CD14-positive monocyte (primary cell): ENCODE measurements at regions not wholly inside any gene's neighbourhood (a gene's known extent, or its start where the extent isn't known, plus 50 kb on each side); places are given as distances from the start of the nearest gene placed in this dataset.

Experiments
- DNase-seq, 3 donors: peaks; one replicate each; pipeline ENCODE4 v3.0.0-alpha.2; 2011 to 2022
- H2AFZ ChIP-seq: 2 replicates; pipeline ENCODE4 v1.6.0; 2012; ENCODE audit warnings: mild to moderate bottlenecking, low read depth, low read length, inconsistent platforms; ENCODE audit not compliant: insufficient read depth, poor library complexity, severe bottlenecking
- H3K27ac ChIP-seq, 2 donors: 1 replicate in 1 of 2; 2 replicates in 1 of 2; pipeline ENCODE4 v1.5.1; 2012 to 2013; ENCODE audit warnings: low read length in 2 of 2, control low read depth in 1 of 2, inconsistent platforms in 1 of 2, low read depth in 1 of 2, mild to moderate bottlenecking in 1 of 2
- H3K27me3 ChIP-seq, 2 donors: one replicate each; pipeline versions ENCODE4 v1.6.0 to v1.6.1; 2011 to 2013; ENCODE audit warnings: low read length in 2 of 2; ENCODE audit not compliant: control insufficient read depth in 2 of 2, insufficient read depth in 2 of 2
- H3K36me3 ChIP-seq, 2 donors: replicated peaks in 1 of 2; 1 replicate in 1 of 2; 2 replicates in 1 of 2; pipeline versions ENCODE4 v1.5.1 to v1.6.1; 2012 to 2013; ENCODE audit warnings: low read length in 2 of 2, control low read depth in 1 of 2, inconsistent platforms in 1 of 2, mild to moderate bottlenecking in 1 of 2; ENCODE audit not compliant: insufficient read depth in 2 of 2, control insufficient read depth in 1 of 2
- H3K4me1 ChIP-seq, 2 donors: 1 replicate in 1 of 2; 2 replicates in 1 of 2; pipeline versions ENCODE4 v1.5.1 to v1.6.1; 2012 to 2013; ENCODE audit warnings: low read length in 2 of 2, control low read depth in 1 of 2, inconsistent platforms in 1 of 2, mild to moderate bottlenecking in 1 of 2, moderate library complexity in 1 of 2; ENCODE audit not compliant: insufficient read depth in 2 of 2, control insufficient read depth in 1 of 2
- H3K4me2 ChIP-seq: replicated peaks from 2 replicates; pipeline ENCODE3; 2012; ENCODE audit warnings: low read length, moderate library complexity, mild to moderate bottlenecking; ENCODE audit not compliant: poor library complexity, severe bottlenecking; ENCODE audit errors: extremely low read depth
- H3K4me3 ChIP-seq, 3 experiments: fragments of 200-600 bp in 1 of 3; sonication (generic) in 1 of 3; replicated peaks in 1 of 3; 1 replicate in 2 of 3; 2 replicates in 1 of 3; pipeline ENCODE4 v1.5.1; 2011 to 2013; ENCODE audit warnings: low read length in 3 of 3, mild to moderate bottlenecking in 3 of 3, control low read depth in 2 of 3, low read depth in 2 of 3, inconsistent platforms in 1 of 3, moderate library complexity in 1 of 3
- H3K79me2 ChIP-seq: 2 replicates; pipeline ENCODE4 v1.6.0; 2012; ENCODE audit warnings: mild to moderate bottlenecking, control low read depth, inconsistent platforms, low read length, moderate library complexity; ENCODE audit not compliant: insufficient read depth
- H3K9ac ChIP-seq: 2 replicates; pipeline ENCODE4 v1.6.0; 2017; ENCODE audit warnings: low read length, mild to moderate bottlenecking; ENCODE audit not compliant: insufficient read depth, poor library complexity, severe bottlenecking
- H3K9me3 ChIP-seq, 2 donors: replicated peaks in 1 of 2; 1 replicate in 1 of 2; 2 replicates in 1 of 2; pipeline versions ENCODE4 v1.5.1 to v1.6.1; 2012 to 2013; ENCODE audit warnings: low read length in 2 of 2, control low read depth in 1 of 2; ENCODE audit not compliant: control insufficient read depth in 1 of 2, insufficient read depth in 1 of 2
- H4K20me1 ChIP-seq: 2 replicates; pipeline ENCODE4 v1.6.0; 2012; ENCODE audit warnings: mild to moderate bottlenecking, low read length, control low read depth, moderate library complexity; ENCODE audit not compliant: insufficient read depth
- H3K27ac Mint-ChIP-seq, 7 donors: one replicate each; pipeline ENCODE4 v1.8.0; 2020; ENCODE audit warnings: mild to moderate bottlenecking in 7 of 7, mixed read lengths in 7 of 7, moderate library complexity in 6 of 7, inconsistent platforms in 2 of 7
- H3K27me3 Mint-ChIP-seq, 3 donors: one replicate each; pipeline ENCODE4 v1.8.0; 2021 to 2022; ENCODE audit warnings: low read depth in 3 of 3, mild to moderate bottlenecking in 3 of 3, mixed read lengths in 3 of 3, moderate library complexity in 3 of 3, inconsistent platforms in 1 of 3
- H3K36me3 Mint-ChIP-seq, 2 donors: one replicate each; pipeline ENCODE4 v1.8.0; 2020; ENCODE audit warnings: mixed read lengths in 2 of 2, inconsistent platforms in 1 of 2, mild to moderate bottlenecking in 1 of 2
- H3K4me1 Mint-ChIP-seq: one replicate; pipeline ENCODE4 v1.8.0; 2020; ENCODE audit warnings: mild to moderate bottlenecking, mixed read lengths
- H3K4me3 Mint-ChIP-seq, 2 donors: one replicate each; pipeline ENCODE4 v1.8.0; 2020; ENCODE audit warnings: mild to moderate bottlenecking in 2 of 2, mixed read lengths in 2 of 2, moderate library complexity in 1 of 2
- H3K9me3 Mint-ChIP-seq, 7 donors: one replicate each; pipeline ENCODE4 v1.8.0; 2020 to 2022; ENCODE audit warnings: mixed read lengths in 7 of 7, mild to moderate bottlenecking in 6 of 7, moderate library complexity in 6 of 7, inconsistent platforms in 2 of 7
- WGBS: methylation state at CpG from one replicate; pipeline ENCODE4 v1.1.5; 2013; ENCODE audit warnings: missing lambda C conversion rate; ENCODE audit not compliant: insufficient coverage; 5-methylcytosine and 5-hydroxymethylcytosine counted together
- intact Hi-C, 2 donors: fragments of 100-400 bp; cut with micrococcal nuclease; formaldehyde crosslinking; loops; one replicate each; pipeline versions ENCODE4 v1.15.0 to v1.15.1; 2023
- TF ChIP-seq, protein P1 (sequence below): fragments of 200-600 bp; IDR thresholded peaks from one replicate; pipeline ENCODE4 v1.8.0; 2022; ENCODE audit warnings: antibody characterized with exemption, mild to moderate bottlenecking

DNA sequence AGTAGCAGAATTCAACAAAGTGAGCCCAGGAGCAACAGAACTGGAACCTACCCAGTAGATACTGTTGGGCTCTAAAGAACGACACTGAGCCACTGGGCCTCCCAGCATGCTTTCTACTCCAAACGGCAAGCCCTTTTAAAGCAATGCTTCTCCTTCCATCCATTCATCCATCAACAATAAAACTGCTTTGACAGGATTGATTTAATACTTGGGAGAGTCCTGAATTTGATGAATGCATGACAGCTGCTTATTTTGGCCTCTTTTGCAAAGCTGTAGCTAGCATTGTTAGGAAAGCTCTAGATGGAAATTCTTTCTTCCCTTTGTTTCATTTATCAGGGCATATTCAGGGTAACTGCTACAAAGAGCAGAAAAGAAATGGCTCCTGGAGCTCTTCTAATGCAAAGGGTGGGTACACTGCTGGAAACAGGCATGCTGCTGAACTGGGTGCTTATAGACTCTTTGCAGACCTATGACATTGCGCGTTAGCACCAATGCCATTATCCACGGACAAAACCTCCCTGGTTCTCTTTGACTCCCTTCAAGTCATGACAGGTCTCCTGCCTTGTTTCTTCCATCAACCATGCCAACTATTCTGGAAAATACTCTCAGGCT, 138.4 kb upstream of the HNRNPA3 start:
- WGBS = 94% methylated on average over 3 of the region's 5 CpGs
- H3K4me3 Mint-ChIP-seq = no peak overlapping the region
- H3K27ac Mint-ChIP-seq = no peak overlapping the region
- Histone ChIP-seq H3K9me3 (no peaks in the 10 kb centered on the region), H3K4me2 (no peak overlapping the region), H3K27ac (no peak overlapping the region), H4K20me1 (no peaks in the 10 kb centered on the region), H3K27me3 (no peaks in the 10 kb centered on the region), H3K4me1 (no peaks in the 10 kb centered on the region), H3K36me3 (no peaks in the 10 kb centered on the region), H3K9ac (no peak overlapping the region), H3K4me3 (no peak overlapping the region), H3K79me2 (no peaks in the 10 kb centered on the region), H2AFZ (no peak overlapping the region)
- H3K4me1 Mint-ChIP-seq = peaks cover 2% of the 10 kb centered on the region
- peaks cover 0 to under 1% (median 0%) of the 10 kb centered on the region in 7 donors for H3K9me3 Mint-ChIP-seq
- peaks cover 2 to 5% (median 4%) of the 10 kb centered on the region in 3 donors for H3K27me3 Mint-ChIP-seq
- no peak for DNase-seq
- intact Hi-C loops = no loop called here
- no peaks in the 10 kb centered on the region for H3K36me3 Mint-ChIP-seq
- TF ChIP-seq, protein P1, sequence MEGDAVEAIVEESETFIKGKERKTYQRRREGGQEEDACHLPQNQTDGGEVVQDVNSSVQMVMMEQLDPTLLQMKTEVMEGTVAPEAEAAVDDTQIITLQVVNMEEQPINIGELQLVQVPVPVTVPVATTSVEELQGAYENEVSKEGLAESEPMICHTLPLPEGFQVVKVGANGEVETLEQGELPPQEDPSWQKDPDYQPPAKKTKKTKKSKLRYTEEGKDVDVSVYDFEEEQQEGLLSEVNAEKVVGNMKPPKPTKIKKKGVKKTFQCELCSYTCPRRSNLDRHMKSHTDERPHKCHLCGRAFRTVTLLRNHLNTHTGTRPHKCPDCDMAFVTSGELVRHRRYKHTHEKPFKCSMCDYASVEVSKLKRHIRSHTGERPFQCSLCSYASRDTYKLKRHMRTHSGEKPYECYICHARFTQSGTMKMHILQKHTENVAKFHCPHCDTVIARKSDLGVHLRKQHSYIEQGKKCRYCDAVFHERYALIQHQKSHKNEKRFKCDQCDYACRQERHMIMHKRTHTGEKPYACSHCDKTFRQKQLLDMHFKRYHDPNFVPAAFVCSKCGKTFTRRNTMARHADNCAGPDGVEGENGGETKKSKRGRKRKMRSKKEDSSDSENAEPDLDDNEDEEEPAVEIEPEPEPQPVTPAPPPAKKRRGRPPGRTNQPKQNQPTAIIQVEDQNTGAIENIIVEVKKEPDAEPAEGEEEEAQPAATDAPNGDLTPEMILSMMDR = no peak

DNA sequence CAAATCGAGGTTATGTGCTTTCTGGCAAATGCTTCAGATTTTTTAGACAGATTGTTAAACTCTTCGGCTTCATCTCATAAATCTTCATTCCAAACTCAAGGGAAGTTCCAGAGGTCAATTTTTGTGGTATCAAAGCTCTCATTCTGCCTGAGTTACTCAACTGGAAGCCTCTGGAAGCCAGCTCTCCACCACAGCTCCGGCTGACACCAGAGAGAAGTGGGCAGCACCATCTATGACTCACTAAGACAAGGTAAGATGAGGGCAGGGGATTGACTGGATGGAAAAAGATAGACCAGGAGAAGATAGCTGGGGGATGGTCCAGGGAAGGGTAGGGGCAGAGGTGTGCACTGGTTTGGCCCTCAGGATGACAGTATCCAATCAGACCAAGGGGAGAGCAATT, 137.3 kb upstream of the HNRNPA3 start:
- intact Hi-C loops = no loop called here
- H3K27me3 Mint-ChIP-seq = peaks cover 2 to 5% (median 4%) of the 10 kb centered on the region in 3 donors
- no peak overlapping the region for H3K4me3 ChIP-seq

More for the DNA sequence above, 137.3 kb upstream of the HNRNPA3 start:
- Mint-ChIP-seq H3K36me3 (no peaks in the 10 kb centered on the region), H3K9me3 (peaks cover 0 to 2% (median 0%) of the 10 kb centered on the region in 7 donors), H3K4me3 (no peak overlapping the region), H3K27ac (no peak overlapping the region), H3K4me1 (peaks cover 2% of the 10 kb centered on the region)
- no peaks in the 10 kb centered on the region for H3K36me3 ChIP-seq
- TF ChIP-seq, protein P1 = no peak
- H3K27ac ChIP-seq = no peak overlapping the region
- no peaks in the 10 kb centered on the region for H3K9me3 ChIP-seq
- H2AFZ ChIP-seq = no peak overlapping the region
- H3K9ac ChIP-seq = no peak overlapping the region
- no peaks in the 10 kb centered on the region for H3K27me3 ChIP-seq
- no peaks in the 10 kb centered on the region for H4K20me1 ChIP-seq
- no peaks in the 10 kb centered on the region for H3K4me1 ChIP-seq
- no peak for DNase-seq
- no peak overlapping the region for H3K4me2 ChIP-seq
- no CpG with 5 or more reads among the region's 3 CpGs for whole genome bisulfite sequencing
- no peaks in the 10 kb centered on the region for H3K79me2 ChIP-seq
